Keratinocyte (primary cell): ENCODE measurements at regions not wholly inside any gene's neighbourhood (a gene's known extent, or its start where the extent isn't known, plus 50 kb on each side); places are given as distances from the start of the nearest gene placed in this dataset.

Source experiments
- EZH2 ChIP-seq: IDR thresholded peaks from one replicate; pipeline ENCODE4 v1.6.1; 2012; ENCODE audit warnings: inconsistent platforms, mild to moderate bottlenecking, low read length, moderate library complexity
- TF ChIP-seq, protein P1 (sequence below), 3 experiments: IDR thresholded peaks in 1 of 3; conservative IDR thresholded peaks in 1 of 3; optimal IDR thresholded peaks in 1 of 3; 2 replicates in 2 of 3; 3 replicates in 1 of 3; pipeline versions ENCODE3 to v1.5.1; 2011; ENCODE audit warnings: low read length in 3 of 3, mild to moderate bottlenecking in 3 of 3, moderate library complexity in 2 of 3, control low read depth in 1 of 3, inconsistent platforms in 1 of 3; ENCODE audit not compliant: insufficient read depth in 2 of 3; ENCODE audit errors: extremely low read depth in 1 of 3

DNA sequence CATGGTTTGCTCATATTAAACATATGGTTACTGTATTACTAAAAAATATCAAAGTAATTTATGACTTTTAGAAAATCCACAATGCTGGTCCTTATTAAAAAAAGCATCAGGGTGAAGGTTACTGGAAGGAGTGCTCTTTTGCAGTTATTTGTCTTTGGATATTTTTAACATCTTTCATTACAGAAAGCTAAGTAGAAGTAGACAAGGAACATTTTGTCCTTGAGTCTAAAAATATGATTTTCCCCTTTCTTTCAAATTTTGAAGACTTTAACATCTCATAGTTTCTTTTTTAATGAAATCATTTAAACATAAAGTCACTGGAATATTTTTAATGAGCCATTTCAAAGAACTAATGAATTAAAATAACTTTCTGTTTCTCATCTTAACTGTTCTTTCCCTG, 110.1 kb upstream of the TNS3 start:
- TF ChIP-seq EZH2 = no peak
- TF ChIP-seq, protein P1, sequence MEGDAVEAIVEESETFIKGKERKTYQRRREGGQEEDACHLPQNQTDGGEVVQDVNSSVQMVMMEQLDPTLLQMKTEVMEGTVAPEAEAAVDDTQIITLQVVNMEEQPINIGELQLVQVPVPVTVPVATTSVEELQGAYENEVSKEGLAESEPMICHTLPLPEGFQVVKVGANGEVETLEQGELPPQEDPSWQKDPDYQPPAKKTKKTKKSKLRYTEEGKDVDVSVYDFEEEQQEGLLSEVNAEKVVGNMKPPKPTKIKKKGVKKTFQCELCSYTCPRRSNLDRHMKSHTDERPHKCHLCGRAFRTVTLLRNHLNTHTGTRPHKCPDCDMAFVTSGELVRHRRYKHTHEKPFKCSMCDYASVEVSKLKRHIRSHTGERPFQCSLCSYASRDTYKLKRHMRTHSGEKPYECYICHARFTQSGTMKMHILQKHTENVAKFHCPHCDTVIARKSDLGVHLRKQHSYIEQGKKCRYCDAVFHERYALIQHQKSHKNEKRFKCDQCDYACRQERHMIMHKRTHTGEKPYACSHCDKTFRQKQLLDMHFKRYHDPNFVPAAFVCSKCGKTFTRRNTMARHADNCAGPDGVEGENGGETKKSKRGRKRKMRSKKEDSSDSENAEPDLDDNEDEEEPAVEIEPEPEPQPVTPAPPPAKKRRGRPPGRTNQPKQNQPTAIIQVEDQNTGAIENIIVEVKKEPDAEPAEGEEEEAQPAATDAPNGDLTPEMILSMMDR (optimal IDR thresholded peaks at IDR 0.05 in 1 of 3, IDR thresholded peaks at IDR 0.05 in 1 of 3, conservative IDR thresholded peaks at IDR 0.05 in 1 of 3; ENCODE audit: extremely low read depth in 1 of 3, insufficient read depth in 2 of 3, low read length in 3 of 3) = no peak
